Lower lobe of right lung (tissue), 2 donors: ENCODE measurements at regions not wholly inside any gene's neighbourhood (a gene's known extent, or its start where the extent isn't known, plus 50 kb on each side); places are given as distances from the start of the nearest gene placed in this dataset.

Source experiments
- ATAC-seq, 2 donors: fragments of 200-7000 bp; cut with Tn5 transposase; one replicate each; pipeline ENCODE4 v1.9.1; 2020 to 2022; ENCODE audit warnings: mild to moderate bottlenecking in 2 of 2, moderate library complexity in 2 of 2
- DNase-seq: peaks from one replicate; pipeline ENCODE4 v3.0.0-alpha.2; 2020
- H3K27ac ChIP-seq: fragments of 200-600 bp; one replicate; pipeline ENCODE4 v1.8.0; 2022
- H3K27me3 ChIP-seq: fragments of 200-600 bp; one replicate; pipeline ENCODE4 v1.8.0; 2022; ENCODE audit warnings: low read depth
- H3K36me3 ChIP-seq: fragments of 200-600 bp; one replicate; pipeline ENCODE4 v1.8.0; 2022; ENCODE audit warnings: mild to moderate bottlenecking
- H3K4me1 ChIP-seq: fragments of 200-600 bp; one replicate; pipeline ENCODE4 v1.8.0; 2022
- H3K4me3 ChIP-seq: fragments of 200-600 bp; one replicate; pipeline ENCODE4 v1.8.0; 2022; ENCODE audit warnings: mild to moderate bottlenecking
- H3K9me3 ChIP-seq: fragments of 200-600 bp; one replicate; pipeline ENCODE4 v1.8.0; 2022
- CTCF ChIP-seq: fragments of 200-600 bp; IDR thresholded peaks from one replicate; pipeline ENCODE4 v1.8.0; 2022; ENCODE audit warnings: antibody characterized with exemption, mild to moderate bottlenecking
- intact Hi-C: fragments of 100-400 bp; cut with DNase I; formaldehyde crosslinking; loops from one replicate; pipeline ENCODE4 v1.11.0; 2022
- donor health status: DM: no; HTN: yes; CAD: no; lungs with severe emphysema.

- Histone ChIP-seq H3K36me3 (no peaks in the 10 kb centered on the region), H3K9me3 (no peaks in the 10 kb centered on the region), H3K4me1 (peaks cover 7% of the 10 kb centered on the region), H3K4me3 (no peak overlapping the region), H3K27ac (no peak overlapping the region), H3K27me3 (no peaks in the 10 kb centered on the region)
- no peak for DNase-seq
- ATAC-seq: no peak
- intact Hi-C loops: no loop called here
- no peak for TF ChIP-seq CTCF
Observed at GRCh38 chr6:111952274-111952673, 79.0 kb upstream of the FYN start.

GRCh38 chr6:111952821-111953540 lies 79.7 kb upstream of the FYN start:
- H3K9me3 ChIP-seq: no peaks in the 10 kb centered on the region
- no peaks in the 10 kb centered on the region for H3K36me3 ChIP-seq
- H3K4me3 ChIP-seq: no peak overlapping the region
- DNase-seq (no peak), ATAC-seq (peak in 1 of 2 donors; percentile 54)
- H3K4me1 ChIP-seq: peaks cover 7% of the 10 kb centered on the region
- no peak overlapping the region for H3K27ac ChIP-seq
- H3K27me3 ChIP-seq: no peaks in the 10 kb centered on the region
- intact Hi-C loops: no loop called here
- no peak for TF ChIP-seq CTCF

DNA sequence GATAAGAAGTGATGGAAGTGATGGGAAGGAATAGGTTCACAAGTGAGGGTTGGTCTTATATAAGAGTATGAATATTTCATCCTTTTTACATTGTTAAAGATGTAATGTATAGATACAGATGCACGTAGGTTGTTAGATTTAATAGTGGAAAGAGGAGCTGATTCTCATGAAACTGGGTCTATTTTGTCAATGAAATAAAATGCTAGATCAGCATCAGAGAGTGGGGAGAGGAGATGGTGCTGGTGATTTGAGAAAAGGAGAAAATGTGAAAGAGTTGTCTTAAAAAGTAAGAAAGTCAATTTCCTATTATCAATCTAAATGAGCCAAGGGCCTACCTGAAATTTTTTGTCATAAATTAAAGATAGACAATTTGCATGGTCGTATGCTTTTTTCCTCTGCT lies 82.8 kb upstream of the FYN start:
- DNase-seq: no peak
- no peak overlapping the region for H3K27ac ChIP-seq
- peaks cover 7% of the 10 kb centered on the region for H3K4me1 ChIP-seq
- ATAC-seq: no peak
- intact Hi-C loops: no loop called here
- no peaks in the 10 kb centered on the region for H3K9me3 ChIP-seq
- H3K27me3 ChIP-seq: no peaks in the 10 kb centered on the region
- H3K36me3 ChIP-seq: no peaks in the 10 kb centered on the region
- H3K4me3 ChIP-seq: no peak overlapping the region
- TF ChIP-seq CTCF: no peak

- no peak for TF ChIP-seq CTCF
- Histone ChIP-seq H3K36me3 (no peaks in the 10 kb centered on the region), H3K4me1 (peaks cover 5% of the 10 kb centered on the region), H3K4me3 (no peak overlapping the region), H3K9me3 (no peaks in the 10 kb centered on the region), H3K27me3 (no peaks in the 10 kb centered on the region), H3K27ac (no peak overlapping the region)
- ATAC-seq (no peak), DNase-seq (no peak)
- intact Hi-C loops: no loop called here
Observed at GRCh38 chr6:111957623-111958315, 84.5 kb upstream of the FYN start.

DNA sequence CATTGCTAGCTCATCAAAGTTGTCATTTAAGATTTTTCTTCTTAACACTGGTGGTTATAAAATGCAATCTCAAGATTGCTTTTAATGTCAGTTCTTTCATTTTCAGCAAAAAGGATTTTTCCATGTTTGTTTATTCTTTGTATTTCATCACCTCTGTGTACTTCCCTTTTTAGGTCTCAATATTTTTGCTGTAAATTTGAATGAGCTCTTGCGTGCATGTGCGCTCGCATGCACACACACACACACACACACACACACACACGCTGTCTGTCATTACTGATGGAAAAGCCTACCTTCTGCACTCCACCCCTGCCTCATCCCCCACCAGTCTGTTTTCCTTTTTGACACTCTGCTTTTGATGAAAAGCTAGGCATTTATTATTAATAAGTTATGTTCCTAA lies 85.3 kb upstream of the FYN start:
- no peak overlapping the region for H3K27ac ChIP-seq
- no peaks in the 10 kb centered on the region for H3K9me3 ChIP-seq
- no peaks in the 10 kb centered on the region for H3K36me3 ChIP-seq
- no peak overlapping the region for H3K4me3 ChIP-seq
- no peak for DNase-seq
- no peak for ATAC-seq
- no peaks in the 10 kb centered on the region for H3K27me3 ChIP-seq
- intact Hi-C loops: no loop called here
- H3K4me1 ChIP-seq: no peaks in the 10 kb centered on the region
- no peak for TF ChIP-seq CTCF
